SU-DHL-6 (cell line): ENCODE measurements at regions not wholly inside any gene's neighbourhood (a gene's known extent, or its start where the extent isn't known, plus 50 kb on each side); places are given as distances from the start of the nearest gene placed in this dataset.

Experiments
- H2AFZ ChIP-seq: fragments of 200-600 bp; sonication (generic); 2 replicates; pipeline ENCODE4 v1.6.1; 2014; ENCODE audit warnings: low read depth, mild to moderate bottlenecking, moderate library complexity, mixed read lengths, antibody characterized with exemption, low read length; ENCODE audit not compliant: severe bottlenecking
- H3F3A ChIP-seq: fragments of 200-600 bp; shearing (Covaris generic); 2 replicates; pipeline ENCODE4 v1.6.0; 2016; ENCODE audit warnings: antibody characterized with exemption, mild to moderate bottlenecking; ENCODE audit not compliant: insufficient read depth
- H3K27ac ChIP-seq: fragments of 200-600 bp; sonication (generic); 2 replicates; pipeline ENCODE4 v1.5.1; 2016; ENCODE audit warnings: low read depth, mild to moderate bottlenecking, low read length, moderate library complexity, mixed read lengths
- H3K27me3 ChIP-seq: fragments of 200-600 bp; sonication (generic), shearing (Covaris generic); 2 replicates; pipeline ENCODE4 v1.6.0; 2014; ENCODE audit warnings: mild to moderate bottlenecking, low read length
- H3K36me3 ChIP-seq: fragments of 200-600 bp; sonication (generic); 2 replicates; pipeline ENCODE4 v1.6.1; 2014; ENCODE audit warnings: mild to moderate bottlenecking, low read length, mixed read lengths
- H3K4me2 ChIP-seq: fragments of 300-600, 200-600 bp; shearing (Covaris generic), sonication (generic); 2 replicates; pipeline ENCODE4 v1.6.0; 2014; ENCODE audit warnings: low read length, low read depth, mild to moderate bottlenecking; ENCODE audit not compliant: poor library complexity, severe bottlenecking
- H3K4me3 ChIP-seq: fragments of 200-600 bp; sonication (generic); 2 replicates; pipeline ENCODE4 v1.5.1; 2014; ENCODE audit warnings: antibody characterized with exemption, low read length, mild to moderate bottlenecking, mixed read lengths; ENCODE audit not compliant: insufficient read depth, poor library complexity, severe bottlenecking
- H3K79me2 ChIP-seq: fragments of 200-600 bp; sonication (generic); 2 replicates; pipeline ENCODE4 v1.6.1; 2014; ENCODE audit warnings: mild to moderate bottlenecking, low read length, moderate library complexity; ENCODE audit not compliant: insufficient read depth
- H3K9ac ChIP-seq: fragments of 200-600 bp; sonication (generic); 2 replicates; pipeline ENCODE4 v1.7.0; 2014; ENCODE audit warnings: mild to moderate bottlenecking, low read length
- H3K9me2 ChIP-seq: fragments of 200-600 bp; sonication (generic); replicated peaks from 2 replicates; pipeline ENCODE4 v1.6.1; 2014; ENCODE audit warnings: low read length; ENCODE audit not compliant: insufficient read depth
- H3K9me3 ChIP-seq: fragments of 200-600 bp; sonication (generic); 2 replicates; pipeline ENCODE4 v1.6.1; 2014; ENCODE audit warnings: low read length, mixed read lengths; ENCODE audit not compliant: insufficient read depth
- H4K20me1 ChIP-seq: fragments of 200-600 bp; sonication (generic); 2 replicates; pipeline ENCODE4 v1.6.1; 2014; ENCODE audit warnings: low read depth, mild to moderate bottlenecking, antibody characterized with exemption, low read length, moderate library complexity, mixed read lengths
- EZH2phosphoT487 ChIP-seq: fragments of 200-600 bp; sonication (generic), shearing (Covaris generic); conservative IDR thresholded peaks from 2 replicates; pipeline ENCODE4 v1.6.1; 2018; ENCODE audit warnings: mild to moderate bottlenecking, antibody characterized with exemption, low read length, moderate library complexity, mixed read lengths
- TF ChIP-seq, protein P1 (sequence below): fragments of 200-600 bp; sonication (generic); IDR thresholded peaks from one replicate; pipeline ENCODE4 v1.5.1; 2017; ENCODE audit warnings: antibody characterized with exemption, mild to moderate bottlenecking, low read length, moderate library complexity; ENCODE audit not compliant: insufficient read depth, poor library complexity, severe bottlenecking

DNA sequence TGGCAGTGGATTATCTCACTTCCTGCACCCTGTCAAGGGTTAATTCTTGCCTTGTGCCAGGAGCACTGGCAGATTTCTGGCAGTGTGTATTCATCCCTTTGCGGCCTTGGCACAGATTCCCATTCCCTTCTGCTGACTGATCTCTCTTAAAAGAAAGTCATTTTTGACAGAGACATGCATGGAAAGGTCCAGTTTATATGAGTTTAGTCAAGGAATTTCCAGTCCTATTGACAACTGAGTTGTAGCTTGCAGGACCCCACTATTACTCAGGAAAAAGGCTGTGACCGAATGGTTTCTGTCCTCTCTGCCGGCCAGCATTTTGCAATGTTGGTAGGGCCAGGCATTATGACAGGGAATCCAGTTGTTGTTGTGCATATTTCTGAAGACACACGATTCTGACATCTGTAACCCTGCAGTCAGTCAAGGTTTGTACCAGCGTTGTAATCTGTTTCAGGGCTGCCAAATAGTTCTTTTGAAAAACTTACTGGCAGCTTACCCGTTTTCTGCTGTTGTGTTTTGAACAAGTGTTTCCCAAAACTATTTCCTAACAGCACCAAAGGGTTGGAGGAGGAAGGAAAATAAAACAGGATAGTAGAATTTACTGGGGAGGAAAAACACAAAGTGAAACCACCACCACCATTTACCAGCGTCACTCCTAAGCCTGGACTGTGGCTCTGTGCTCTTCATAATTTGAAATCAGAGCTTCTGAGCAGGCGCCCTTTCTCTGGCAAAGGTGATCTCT, 243.4 kb upstream of the KLF4 start:
- Histone ChIP-seq H3K4me3 (no peak overlapping the region), H3K27ac (no peak overlapping the region), H4K20me1 (no peaks in the 10 kb centered on the region), H3K4me2 (no peak overlapping the region), H3K27me3 (no peaks in the 10 kb centered on the region), H3F3A (no peaks in the 10 kb centered on the region), H3K9me3 (no peaks in the 10 kb centered on the region), H3K36me3 (no peaks in the 10 kb centered on the region), H3K79me2 (no peaks in the 10 kb centered on the region), H3K9me2 (no peaks in the 10 kb centered on the region), H3K9ac (no peak overlapping the region), H2AFZ (no peak overlapping the region)
- TF ChIP-seq EZH2phosphoT487, result no peak
- TF ChIP-seq, protein P1, sequence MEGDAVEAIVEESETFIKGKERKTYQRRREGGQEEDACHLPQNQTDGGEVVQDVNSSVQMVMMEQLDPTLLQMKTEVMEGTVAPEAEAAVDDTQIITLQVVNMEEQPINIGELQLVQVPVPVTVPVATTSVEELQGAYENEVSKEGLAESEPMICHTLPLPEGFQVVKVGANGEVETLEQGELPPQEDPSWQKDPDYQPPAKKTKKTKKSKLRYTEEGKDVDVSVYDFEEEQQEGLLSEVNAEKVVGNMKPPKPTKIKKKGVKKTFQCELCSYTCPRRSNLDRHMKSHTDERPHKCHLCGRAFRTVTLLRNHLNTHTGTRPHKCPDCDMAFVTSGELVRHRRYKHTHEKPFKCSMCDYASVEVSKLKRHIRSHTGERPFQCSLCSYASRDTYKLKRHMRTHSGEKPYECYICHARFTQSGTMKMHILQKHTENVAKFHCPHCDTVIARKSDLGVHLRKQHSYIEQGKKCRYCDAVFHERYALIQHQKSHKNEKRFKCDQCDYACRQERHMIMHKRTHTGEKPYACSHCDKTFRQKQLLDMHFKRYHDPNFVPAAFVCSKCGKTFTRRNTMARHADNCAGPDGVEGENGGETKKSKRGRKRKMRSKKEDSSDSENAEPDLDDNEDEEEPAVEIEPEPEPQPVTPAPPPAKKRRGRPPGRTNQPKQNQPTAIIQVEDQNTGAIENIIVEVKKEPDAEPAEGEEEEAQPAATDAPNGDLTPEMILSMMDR, result no peak

DNA sequence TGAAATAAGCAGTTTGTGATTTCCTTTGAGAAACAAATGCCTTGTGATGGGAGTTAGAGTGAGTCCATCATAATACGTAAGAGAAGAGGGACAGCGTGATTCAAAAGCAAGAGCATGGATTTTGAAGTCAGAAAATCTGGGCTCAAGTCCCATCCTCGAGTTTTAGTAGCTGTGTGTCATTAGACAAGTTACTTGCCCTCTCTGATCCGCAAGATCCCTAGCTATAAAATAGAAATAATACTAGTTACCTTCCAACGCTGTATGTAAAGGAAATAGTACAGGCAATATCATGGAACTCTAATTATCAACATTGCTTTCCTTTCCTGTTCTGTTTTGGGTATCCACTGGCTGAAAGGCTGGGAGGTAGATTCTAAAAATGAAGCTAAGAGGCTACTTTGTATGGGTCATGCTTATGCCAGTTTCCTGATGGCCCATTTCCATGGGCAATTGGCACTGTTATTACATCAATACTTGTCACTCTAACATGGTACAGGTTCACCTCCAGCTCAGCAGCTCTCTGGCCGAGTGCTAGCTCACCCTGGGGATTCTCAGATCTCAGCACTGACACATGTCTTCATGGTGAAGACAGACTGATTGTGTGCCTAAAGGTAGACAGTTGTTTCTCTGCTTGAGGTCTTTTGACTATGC, 241.7 kb upstream of the KLF4 start:
- Histone ChIP-seq H3K9me2 (no peaks in the 10 kb centered on the region), H3K4me2 (no peak overlapping the region), H3K9ac (no peak overlapping the region), H3K9me3 (no peaks in the 10 kb centered on the region), H3K36me3 (no peaks in the 10 kb centered on the region), H2AFZ (no peak overlapping the region), H3K27me3 (no peaks in the 10 kb centered on the region), H4K20me1 (no peaks in the 10 kb centered on the region), H3F3A (no peaks in the 10 kb centered on the region), H3K27ac (no peak overlapping the region), H3K4me3 (no peak overlapping the region), H3K79me2 (no peaks in the 10 kb centered on the region)
- TF ChIP-seq, protein P1, result no peak

DNA sequence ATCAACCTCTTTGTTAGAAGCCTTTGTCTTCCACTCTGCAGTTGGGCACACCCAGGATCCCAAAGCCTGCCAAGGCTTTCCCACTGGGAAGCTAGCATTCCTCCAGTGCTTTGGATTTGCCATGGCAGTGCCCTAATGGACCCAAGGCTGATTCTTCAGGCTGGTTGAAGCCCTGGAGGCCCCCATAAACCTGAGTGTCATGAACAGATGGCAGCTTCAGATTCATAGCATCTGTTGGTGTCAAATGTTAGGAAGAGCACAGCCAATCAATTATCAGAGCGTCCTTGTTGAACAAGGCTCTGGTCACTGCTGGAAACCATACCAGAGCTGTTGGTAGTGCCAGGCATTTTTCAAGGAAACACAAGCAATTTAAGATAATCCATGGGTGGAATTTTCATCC, 241.1 kb upstream of the KLF4 start:
- Histone ChIP-seq H3K27me3 (no peaks in the 10 kb centered on the region), H2AFZ (no peak overlapping the region), H3K36me3 (no peaks in the 10 kb centered on the region), H3F3A (no peaks in the 10 kb centered on the region), H4K20me1 (no peaks in the 10 kb centered on the region), H3K9me2 (no peaks in the 10 kb centered on the region), H3K9me3 (no peaks in the 10 kb centered on the region), H3K9ac (no peak overlapping the region), H3K27ac (no peak overlapping the region), H3K79me2 (no peaks in the 10 kb centered on the region), H3K4me3 (no peak overlapping the region), H3K4me2 (no peak overlapping the region)
- TF ChIP-seq EZH2phosphoT487, result no peak
- TF ChIP-seq, protein P1, result no peak
